ENCODE measurements at regions not wholly inside any gene's neighbourhood (a gene's known extent, or its start where the extent isn't known, plus 50 kb on each side); places are given as distances from the start of the nearest gene placed in this dataset.

GRCh38 chr2:5515693-5516092 is 176.5 kb upstream of the SOX11 start:
- no peak for TF ChIP-seq CTCF (IDR thresholded peaks at IDR 0.05)
- TF ChIP-seq POLR2A (IDR thresholded peaks at IDR 0.05), result no peak

Measured in lower leg skin (tissue), 3 donors.